K562 (cell line): ENCODE measurements at regions not wholly inside any gene's neighbourhood (a gene's known extent, or its start where the extent isn't known, plus 50 kb on each side); places are given as distances from the start of the nearest gene placed in this dataset.

Source experiments
- ATAC-seq: fragments of 200-7000 bp; cut with Tn5 transposase; 3 replicates; pipeline ENCODE4 v1.9.1; 2020; ENCODE audit warnings: moderate library complexity
- BruUV-seq: library from RNA; stranded (reverse); fragments of 400-500 nt; replicated peaks from 2 replicates; lab custom pipeline; 2021; lab: Mats Ljungman, UMichigan
- CTCF ChIA-PET: fragments of 300-600 bp; formaldehyde crosslinking; extraction: SDS; loops from one replicate; lab custom pipeline; 2021; ENCODE audit warnings: low intra/inter-chr PET ratio; lab: Yijun Ruan, JAX
- POLR2A ChIA-PET: fragments of 300-600, 350-650 bp; sonication (Branson Sonifier 250); formaldehyde crosslinking; extraction: SDS; loops from one replicate; lab custom pipeline; 2021; ENCODE audit warnings: antibody characterized with exemption, inconsistent platforms; lab: Yijun Ruan, JAX
- DNase-seq, 4 experiments: peaks; one replicate each; pipeline versions ENCODE4 v3.0.0 to v3.0.0-alpha.2; 2011 to 2018; ENCODE audit warnings: low spot score in 3 of 4, mixed read lengths in 3 of 4; ENCODE audit errors: extremely low read depth in 1 of 4
- FAIRE-seq: peaks from 2 replicates; lab custom pipeline; 2011; peaks lifted over from hg19 to GRCh38; lab: Jason Lieb, UNC
- H2AFZ ChIP-seq: 2 replicates; pipeline ENCODE4 v1.6.0; 2011; ENCODE audit warnings: low read depth, low read length, control low read depth, inconsistent platforms
- H3K27ac ChIP-seq: fragments of 200-600 bp; 3 replicates; pipeline ENCODE4 v1.8.0; 2011; ENCODE audit warnings: low read depth, mild to moderate bottlenecking, control low read depth, inconsistent platforms, low read length, moderate library complexity, mixed read lengths; ENCODE audit errors: extremely low read depth
- H3K27me3 ChIP-seq, 2 experiments: fragments of 300-600 bp in 1 of 2; 2 replicates in 1 of 2; 3 replicates in 1 of 2; pipeline versions ENCODE4 v1.6.0 to v1.8.0; 2011; ENCODE audit warnings: inconsistent platforms in 2 of 2, low read length in 2 of 2, mild to moderate bottlenecking in 1 of 2, mixed read lengths in 1 of 2, moderate library complexity in 1 of 2; ENCODE audit not compliant: control insufficient read depth in 2 of 2, insufficient read depth in 2 of 2
- H3K36me3 ChIP-seq: fragments of 300-600 bp; 3 replicates; pipeline ENCODE4 v1.8.0; 2011; ENCODE audit warnings: mild to moderate bottlenecking, low read length, inconsistent platforms; ENCODE audit not compliant: control insufficient read depth, insufficient read depth
- H3K4me1 ChIP-seq, 2 experiments: fragments of 200-600 bp in 1 of 2; replicated peaks in 1 of 2; 2 replicates in 1 of 2; 3 replicates in 1 of 2; pipeline versions ENCODE4 v1.5.1 to v1.8.0; 2011; ENCODE audit warnings: inconsistent platforms in 2 of 2, low read length in 2 of 2, mild to moderate bottlenecking in 1 of 2, mixed read lengths in 1 of 2, moderate library complexity in 1 of 2; ENCODE audit not compliant: control insufficient read depth in 2 of 2, insufficient read depth in 2 of 2
- H3K4me2 ChIP-seq: 2 replicates; pipeline ENCODE4 v1.6.1; 2011; ENCODE audit warnings: low read length, control low read depth, inconsistent platforms, mixed read lengths; ENCODE audit not compliant: insufficient read depth
- H3K4me3 ChIP-seq: fragments of 200-600 bp; sonication (generic), shearing (Covaris generic); 2 replicates; pipeline ENCODE4 v1.5.1; 2016; ENCODE audit warnings: control low read depth, inconsistent platforms
- H3K79me2 ChIP-seq: fragments of 200-600 bp; 3 replicates; pipeline ENCODE4 v1.8.0; 2011; ENCODE audit warnings: low read length, inconsistent platforms; ENCODE audit not compliant: control insufficient read depth, insufficient read depth
- H3K9ac ChIP-seq, 2 experiments: 2 replicates each; pipeline versions ENCODE4 v1.6.0 to v1.6.1; 2011; ENCODE audit warnings: low read depth in 2 of 2, low read length in 2 of 2, control low read depth in 1 of 2, inconsistent platforms in 1 of 2, mild to moderate bottlenecking in 1 of 2, mixed read lengths in 1 of 2; ENCODE audit not compliant: insufficient read depth in 1 of 2
- H3K9me1 ChIP-seq: one replicate; pipeline ENCODE4 v1.6.0; 2011; ENCODE audit warnings: inconsistent platforms, mild to moderate bottlenecking, low read length, moderate library complexity; ENCODE audit not compliant: control insufficient read depth, insufficient read depth
- H3K9me3 ChIP-seq: replicated peaks from 2 replicates; pipeline ENCODE4 v1.5.1; 2011; ENCODE audit warnings: low read depth, low read length, inconsistent platforms; ENCODE audit not compliant: control insufficient read depth, insufficient read depth
- H4K20me1 ChIP-seq: replicated peaks from 2 replicates; pipeline ENCODE4 v1.6.1; 2011; ENCODE audit warnings: low read length, inconsistent platforms, mixed read lengths; ENCODE audit not compliant: control insufficient read depth, insufficient read depth
- BRD4 ChIP-seq: fragments of 200-600 bp; sonication (generic); IDR thresholded peaks from 2 replicates; pipeline ENCODE4 v1.6.1; 2017; ENCODE audit warnings: inconsistent platforms
- HMGN3 ChIP-seq: IDR thresholded peaks from 2 replicates; pipeline ENCODE4 v1.6.1; 2011; ENCODE audit warnings: borderline replicate concordance, low read depth, mild to moderate bottlenecking, mixed read lengths, low read length; ENCODE audit not compliant: insufficient read length; ENCODE audit errors: extremely low read depth
- MED1 ChIP-seq: sonication (generic); formaldehyde crosslinking; IDR thresholded peaks from 2 replicates; pipeline ENCODE4 v1.8.1; 2023; ENCODE audit warnings: missing genetic modification reagents, borderline replicate concordance
- NR4A1 ChIP-seq, 2 experiments: fragments of 250-450 bp in 1 of 2; fragments of 450-650 bp in 1 of 2; sonication (Bioruptor Pico) in 1 of 2; IDR thresholded peaks; 2 replicates each; pipeline versions ENCODE4 v1.4.0 to v1.6.1; 2016 to 2020; ENCODE audit warnings: mild to moderate bottlenecking in 2 of 2, missing compliant biosample characterization in 1 of 2, missing genetic modification characterization in 1 of 2, moderate library complexity in 1 of 2
- PHB ChIP-seq: fragments of 250-450 bp; sonication (Bioruptor Pico); IDR thresholded peaks from 2 replicates; pipeline ENCODE4 v1.5.0; 2021
- POLR2H ChIP-seq: IDR thresholded peaks from 2 replicates; pipeline ENCODE4 v1.6.1; 2016; ENCODE audit warnings: missing genetic modification characterization, low read depth, mild to moderate bottlenecking, control low read depth, missing compliant biosample characterization, moderate library complexity
- POLR3G ChIP-seq: IDR thresholded peaks from 2 replicates; pipeline ENCODE4 v1.6.1; 2011; ENCODE audit not compliant: insufficient read length, insufficient replicate concordance; ENCODE audit errors: extremely low read depth
- PPARD ChIP-seq: fragments of 250-450 bp; sonication (Bioruptor Pico); IDR thresholded peaks from 2 replicates; pipeline ENCODE4 v1.8.0; 2022; ENCODE audit warnings: inconsistent platforms, mild to moderate bottlenecking, moderate library complexity
- THAP12 ChIP-seq: fragments of 250-450 bp; sonication (Bioruptor Pico); IDR thresholded peaks from 2 replicates; pipeline ENCODE4 v1.9.0; 2021; ENCODE audit warnings: mild to moderate bottlenecking, inconsistent platforms
- ZBTB5 ChIP-seq: fragments of 450-650 bp; IDR thresholded peaks from 2 replicates; pipeline ENCODE4 v1.6.1; 2017; ENCODE audit warnings: antibody characterized with exemption
- ZC3H11A ChIP-seq: IDR thresholded peaks from 2 replicates; pipeline ENCODE4 v1.6.1; 2012; ENCODE audit warnings: low read depth, low read length, improper control_type of control experiment
- ZC3H8 ChIP-seq: fragments of 450-650 bp; IDR thresholded peaks from 2 replicates; pipeline ENCODE4 v1.6.1; 2017
- ZNF184 ChIP-seq: sonication (generic); formaldehyde crosslinking; IDR thresholded peaks from 2 replicates; pipeline ENCODE4 v1.5.0; 2020; ENCODE audit warnings: missing genetic modification reagents
- ZNF354B ChIP-seq: fragments of 250-450 bp; sonication (Bioruptor Pico); IDR thresholded peaks from 2 replicates; pipeline ENCODE4 v1.4.0; 2020
- WGBS: fragments of 100-300 bp; shearing (Covaris generic); methylation state at CpG from one replicate; pipeline ENCODE4 v1.1.6; 2016; ENCODE audit warnings: low coverage, mixed read lengths; ENCODE audit not compliant: insufficient coverage; ENCODE audit errors: missing lambda C conversion rate; 5-methylcytosine and 5-hydroxymethylcytosine counted together
- in situ Hi-C: fragments of 300-500 bp; cut with MboI; formaldehyde crosslinking; loops from 4 replicates; pipeline ENCODE4 v1.15.0; 2018; ENCODE audit warnings: inconsistent platforms, mixed read lengths
- intact Hi-C: fragments of 100-400 bp; cut with micrococcal nuclease; formaldehyde crosslinking; loops from 2 replicates; pipeline ENCODE4 v1.14.2; 2022

GRCh38 chr2:42862669-42863185 lies 70.3 kb upstream of the HAAO start:
- POLR2A ChIA-PET = no interaction called here
- Histone ChIP-seq H3K9me1 (no peaks in the 10 kb centered on the region), H3K4me2 (no peak overlapping the region), H2AFZ (peak overlapping the region; percentile 32; the same call in 1 of the 2 replicates), H3K4me1 (peaks cover 0 to 11% of the 10 kb centered on the region in 2 experiments; a peak in 3 of 5 replicates), H3K9ac (no peak overlapping the region), H3K27ac (no peak overlapping the region), H3K4me3 (no peak overlapping the region), H3K27me3 (no peaks in the 10 kb centered on the region), H4K20me1 (no peaks in the 10 kb centered on the region)
- 69% methylated on average over 11 of the region's 12 CpGs for WGBS
- ATAC-seq = no peak
- FAIRE-seq = no peak
- no peak for TF ChIP-seq ZBTB5
- TF ChIP-seq ZC3H8 = no peak
- no peak for TF ChIP-seq HMGN3
- no peak for TF ChIP-seq ZNF184 (CRISPR knock-in tag)
- no peak for TF ChIP-seq BRD4
- TF ChIP-seq ZNF354B (CRISPR knock-in tag) = no peak
- no peak for TF ChIP-seq PPARD (CRISPR knock-in tag)
- no peak for TF ChIP-seq MED1 (CRISPR knock-in tag)
- TF ChIP-seq THAP12 = no peak
- TF ChIP-seq PHB (CRISPR knock-in tag) = no peak
- TF ChIP-seq NR4A1 (CRISPR knock-in tag; IDR thresholded peaks at IDR 0.05) = no peak
- TF ChIP-seq NR4A1 (tag; IDR thresholded peaks at IDR 0.05) = no peak
- TF ChIP-seq POLR3G = no peak
- TF ChIP-seq POLR2H = no peak
- no peak for TF ChIP-seq ZC3H11A
- TF ChIP-seq, all 486 proteins: peak for 0
- Histone ChIP-seq H3K36me3 (no peaks in the 10 kb centered on the region), H3K9me3 (peaks cover 3% of the 10 kb centered on the region; the same call in 1 of the 2 replicates), H3K79me2 (no peaks in the 10 kb centered on the region)
- intact Hi-C loops = no loop called here
- CTCF ChIA-PET = no interaction called here
- BruUV-seq = no TSS peak
- in situ Hi-C loops = no loop called here
- DNase-seq = no peak
